ENCODE measurements at regions not wholly inside any gene's neighbourhood (a gene's known extent, or its start where the extent isn't known, plus 50 kb on each side); places are given as distances from the start of the nearest gene placed in this dataset.

GRCh38 chr20:63106765-63107448, 100.1 kb upstream of the BHLHE23 start:
- no peak for DNase-seq (ENCODE audit: extremely low spot score)
- peaks cover 0 to 12% (median 0%) of the 10 kb centered on the region in 4 donors for H3K9me3 ChIP-seq
- H3K27me3 ChIP-seq = no peaks in the 10 kb centered on the region
- no peaks in the 10 kb centered on the region for H3K36me3 ChIP-seq
- H3K4me3 ChIP-seq = no peak overlapping the region
- intact Hi-C loops (cut with DNase I) = no loop called here
- H3K4me1 ChIP-seq = peaks cover 7 to 30% (median 25%) of the 10 kb centered on the region in 4 donors
- WGBS = 85% methylated on average over 15 of the region's 16 CpGs
- TF ChIP-seq POLR2AphosphoS5 (IDR thresholded peaks at IDR 0.05) (no peak), POLR2A (IDR thresholded peaks at IDR 0.05; ENCODE audit: low read depth) (no peak), EP300 (IDR thresholded peaks at IDR 0.05) (no peak), CTCF (IDR thresholded peaks at IDR 0.05) (no peak)
- H3K27ac ChIP-seq (replicated peaks in 1 of 4) = no peak overlapping the region

GRCh38 chr20:63106108-63106764, 99.5 kb upstream of the BHLHE23 start:
- Histone ChIP-seq H3K36me3 (no peaks in the 10 kb centered on the region), H3K9me3 (peaks cover 0 to 6% (median 0%) of the 10 kb centered on the region in 4 donors), H3K27me3 (peaks cover 0 to under 1% (median 0%) of the 10 kb centered on the region in 4 donors), H3K4me1 (peaks cover 7 to 33% (median 27%) of the 10 kb centered on the region in 4 donors), H3K4me3 (no peak overlapping the region), H3K27ac (replicated peaks in 1 of 4) (peak overlapping the region; percentile 40 to 67 (median 51))
- DNase-seq (ENCODE audit: extremely low spot score) = no peak
- intact Hi-C loops (cut with DNase I) = no loop called here
- TF ChIP-seq EP300 (IDR thresholded peaks at IDR 0.05) = no peak
- TF ChIP-seq POLR2A (IDR thresholded peaks at IDR 0.05; ENCODE audit: low read depth) = no peak
- peak; percentile 29 to 34 for TF ChIP-seq POLR2AphosphoS5 (IDR thresholded peaks at IDR 0.05)
- no peak for TF ChIP-seq CTCF (IDR thresholded peaks at IDR 0.05)
- WGBS = 60% methylated on average over 13 of the region's 15 CpGs

- H3K27me3 ChIP-seq = peaks cover 0 to 9% (median 0%) of the 10 kb centered on the region in 4 donors
- intact Hi-C loops (cut with DNase I) = no loop called here
- 75% methylated on average over 13 of the region's 32 CpGs for WGBS
- TF ChIP-seq CTCF (IDR thresholded peaks at IDR 0.05) (no peak), POLR2AphosphoS5 (IDR thresholded peaks at IDR 0.05) (no peak), EP300 (IDR thresholded peaks at IDR 0.05) (no peak), POLR2A (IDR thresholded peaks at IDR 0.05; ENCODE audit: low read depth) (no peak)
- no peaks in the 10 kb centered on the region for H3K36me3 ChIP-seq
- no peak overlapping the region for H3K4me3 ChIP-seq
- H3K9me3 ChIP-seq = peaks cover 0 to 3% (median 0%) of the 10 kb centered on the region in 4 donors
- DNase-seq (ENCODE audit: extremely low spot score) = no peak
- H3K4me1 ChIP-seq = peaks cover 7 to 33% (median 27%) of the 10 kb centered on the region in 4 donors
- peak overlapping the region; percentile 40 to 67 (median 51) for H3K27ac ChIP-seq (replicated peaks in 1 of 4)
These were observed 98.7 kb upstream of the BHLHE23 start for GRCh38 chr20:63105211-63106107.

DNA sequence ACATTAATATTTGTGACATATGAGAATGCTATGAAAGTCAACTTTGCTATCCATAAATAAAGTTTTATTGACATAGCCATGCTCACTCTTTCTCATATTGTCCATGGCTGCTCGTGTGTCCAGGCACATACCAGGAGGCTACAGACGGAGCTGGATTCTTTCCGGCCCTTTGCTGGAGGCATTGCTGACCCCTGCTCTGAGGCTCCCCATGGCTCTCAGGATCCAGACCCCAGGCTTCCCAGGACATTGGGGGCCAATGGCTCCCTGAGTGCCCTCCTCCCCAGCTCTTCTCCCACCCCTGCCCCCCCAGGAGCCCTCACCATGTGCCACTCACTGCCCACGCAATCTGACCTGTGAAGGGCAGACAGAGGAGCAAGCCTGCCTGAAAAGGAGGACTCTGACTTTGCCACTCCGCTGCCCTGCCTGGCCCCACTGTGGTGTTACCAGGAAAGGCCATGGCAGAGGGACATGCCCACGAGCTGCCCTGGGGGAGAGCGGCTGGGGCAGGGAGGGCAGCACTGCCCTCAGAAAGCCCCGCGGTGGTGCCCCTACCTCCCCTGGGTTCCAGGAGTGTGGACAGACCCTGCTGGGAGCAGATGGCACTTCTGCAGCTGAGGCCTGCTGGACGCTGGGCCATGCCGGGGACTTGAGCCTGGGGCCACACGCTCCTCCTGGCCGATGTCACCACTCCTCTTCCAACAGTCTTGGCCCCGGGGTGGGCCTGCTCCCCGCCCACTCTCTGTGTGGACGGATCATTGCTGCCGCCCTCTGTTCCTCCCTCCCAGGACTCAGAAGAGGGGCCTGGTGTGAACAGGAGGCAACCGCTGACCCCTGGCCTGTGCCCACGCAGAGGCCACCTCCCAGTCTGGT, 97.8 kb upstream of the BHLHE23 start:
- 86% methylated on average over 19 of the region's 19 CpGs for WGBS
- H3K4me1 ChIP-seq = peaks cover 7 to 33% (median 27%) of the 10 kb centered on the region in 4 donors
- H3K36me3 ChIP-seq = no peaks in the 10 kb centered on the region
- H3K4me3 ChIP-seq = no peak overlapping the region
- H3K27ac ChIP-seq (replicated peaks in 1 of 4) = no peak overlapping the region
- no peak for DNase-seq (ENCODE audit: extremely low spot score)
- peaks cover 0 to 18% (median 0%) of the 10 kb centered on the region in 4 donors for H3K27me3 ChIP-seq
- intact Hi-C loops (cut with DNase I) = no loop called here
- TF ChIP-seq POLR2AphosphoS5 (IDR thresholded peaks at IDR 0.05) (no peak), POLR2A (IDR thresholded peaks at IDR 0.05; ENCODE audit: low read depth) (no peak), EP300 (IDR thresholded peaks at IDR 0.05) (no peak), CTCF (IDR thresholded peaks at IDR 0.05) (no peak)
- H3K9me3 ChIP-seq = peaks cover 0 to 3% (median 0%) of the 10 kb centered on the region in 4 donors
